ENCODE measurements at regions not wholly inside any gene's neighbourhood (a gene's known extent, or its start where the extent isn't known, plus 50 kb on each side); places are given as distances from the start of the nearest gene placed in this dataset.

DNA sequence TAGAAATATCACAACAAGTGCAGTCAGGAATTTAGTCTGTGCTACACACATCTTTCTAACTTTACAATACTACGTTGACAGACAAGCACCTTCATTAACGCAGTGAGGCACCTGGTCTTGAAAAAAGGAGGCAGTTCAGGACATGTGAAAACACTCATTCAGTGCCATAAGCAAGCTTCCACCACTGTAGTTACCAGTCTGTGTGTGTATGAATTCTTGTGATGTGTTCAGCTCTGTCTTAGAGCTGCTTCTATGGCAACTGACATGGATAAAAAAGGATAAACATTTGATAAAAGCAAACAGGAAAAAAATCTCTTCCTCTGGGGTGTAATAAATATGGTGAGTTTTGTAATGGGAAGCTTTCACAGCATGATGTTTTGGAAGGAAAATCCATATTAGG lies 623.8 kb upstream of the NXPH2 start:
- TF ChIP-seq, protein P1, sequence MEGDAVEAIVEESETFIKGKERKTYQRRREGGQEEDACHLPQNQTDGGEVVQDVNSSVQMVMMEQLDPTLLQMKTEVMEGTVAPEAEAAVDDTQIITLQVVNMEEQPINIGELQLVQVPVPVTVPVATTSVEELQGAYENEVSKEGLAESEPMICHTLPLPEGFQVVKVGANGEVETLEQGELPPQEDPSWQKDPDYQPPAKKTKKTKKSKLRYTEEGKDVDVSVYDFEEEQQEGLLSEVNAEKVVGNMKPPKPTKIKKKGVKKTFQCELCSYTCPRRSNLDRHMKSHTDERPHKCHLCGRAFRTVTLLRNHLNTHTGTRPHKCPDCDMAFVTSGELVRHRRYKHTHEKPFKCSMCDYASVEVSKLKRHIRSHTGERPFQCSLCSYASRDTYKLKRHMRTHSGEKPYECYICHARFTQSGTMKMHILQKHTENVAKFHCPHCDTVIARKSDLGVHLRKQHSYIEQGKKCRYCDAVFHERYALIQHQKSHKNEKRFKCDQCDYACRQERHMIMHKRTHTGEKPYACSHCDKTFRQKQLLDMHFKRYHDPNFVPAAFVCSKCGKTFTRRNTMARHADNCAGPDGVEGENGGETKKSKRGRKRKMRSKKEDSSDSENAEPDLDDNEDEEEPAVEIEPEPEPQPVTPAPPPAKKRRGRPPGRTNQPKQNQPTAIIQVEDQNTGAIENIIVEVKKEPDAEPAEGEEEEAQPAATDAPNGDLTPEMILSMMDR (IDR thresholded peaks at IDR 0.05; ENCODE audit: low read length): no peak
- TF ChIP-seq EZH2 (IDR thresholded peaks at IDR 0.05; ENCODE audit: borderline replicate concordance, low read length): no peak

All from OCI-LY1 (cell line).